ENCODE measurements at regions not wholly inside any gene's neighbourhood (a gene's known extent, or its start where the extent isn't known, plus 50 kb on each side); places are given as distances from the start of the nearest gene placed in this dataset.

GRCh38 chr5:111983459-111983858 lies 226.5 kb upstream of the NREP start:
- Histone ChIP-seq H3K9me3 (replicated peaks; ENCODE audit: control insufficient read depth, insufficient read depth, low read length) (no peaks in the 10 kb centered on the region), H4K20me1 (replicated peaks; ENCODE audit: control insufficient read depth, extremely low read depth, insufficient read depth, low read length) (no peaks in the 10 kb centered on the region), H3K27me3 (ENCODE audit: control insufficient read depth in 2 of 2, insufficient read depth in 2 of 2, low read length in 2 of 2) (no peaks in the 10 kb centered on the region), H3K9me1 (replicated peaks; ENCODE audit: control insufficient read depth, extremely low read depth, insufficient read depth, low read length) (no peaks in the 10 kb centered on the region), H3K4me3 (replicated peaks in 1 of 3; ENCODE audit: insufficient read depth in 1 of 3, low read depth in 1 of 3, low read length in 3 of 3) (no peak overlapping the region), H3K4me1 (ENCODE audit: control insufficient read depth, extremely low read depth, insufficient read depth, low read length) (no peaks in the 10 kb centered on the region), H3K4me2 (ENCODE audit: insufficient read depth, low read length) (no peak overlapping the region), H3K9ac (replicated peaks; ENCODE audit: extremely low read depth, insufficient read depth, low read length) (no peak overlapping the region), H2AFZ (ENCODE audit: low read depth, low read length) (no peak overlapping the region), H3K79me2 (ENCODE audit: control insufficient read depth, insufficient read depth, low read length) (no peaks in the 10 kb centered on the region), H3K36me3 (ENCODE audit: control insufficient read depth in 2 of 2, extremely low read depth in 1 of 2, insufficient read depth in 2 of 2, low read length in 2 of 2) (no peaks in the 10 kb centered on the region), H3K27ac (ENCODE audit: insufficient read depth, low read depth, low read length) (no peak overlapping the region)
- BruUV-seq (replicated peaks), result no TSS peak
- FAIRE-seq (no peak), DNase-seq (ENCODE audit: low read depth, low spot score) (no peak)
- TF ChIP-seq CTCF (IDR thresholded peaks at IDR 0.05; ENCODE audit: extremely low read depth in 1 of 2, insufficient read depth in 1 of 2, low read depth in 1 of 2, low read length in 2 of 2), result no peak
- no peak for TF ChIP-seq FOS (IDR thresholded peaks at IDR 0.05; ENCODE audit: borderline replicate concordance, insufficient read depth, low read length)
- TF ChIP-seq EZH2 (IDR thresholded peaks at IDR 0.05; ENCODE audit: borderline replicate concordance, low read depth, low read length, severe bottlenecking), result no peak
- TF ChIP-seq GATA2 (IDR thresholded peaks at IDR 0.05; ENCODE audit: insufficient read depth, insufficient read length, low read depth, low read length), result no peak
- TF ChIP-seq JUN (IDR thresholded peaks at IDR 0.05; ENCODE audit: borderline replicate concordance, insufficient read depth, insufficient read length, low read depth), result no peak
- no peak for TF ChIP-seq MYC (IDR thresholded peaks at IDR 0.05; ENCODE audit: low read depth, low read length)
- no peak for TF ChIP-seq POLR2A (IDR thresholded peaks at IDR 0.05; ENCODE audit: low read depth, low read length)
- TF ChIP-seq POLR2AphosphoS5 (IDR thresholded peaks at IDR 0.05; ENCODE audit: insufficient read depth, low read depth, low read length), result no peak
- no peak for TF ChIP-seq MAX (IDR thresholded peaks at IDR 0.05; ENCODE audit: insufficient read depth, insufficient read length)
- CTCF ChIA-PET, result interaction anchor here (0.8 kb wide), 1 partner anchor 13 kb away, joined by 4 read pairs; no protein-coding TSS in a partner anchor
- dilution Hi-C loops (cut with MboI; ENCODE audit: extremely low pct_ligation_motif_present, low sequenced_read_pairs), result no loop called here
- POLR2A ChIA-PET, result no interaction called here
- intact Hi-C loops (cut with micrococcal nuclease), result no loop called here
